Esophagus muscularis mucosa (tissue), 4 donors: ENCODE measurements at regions not wholly inside any gene's neighbourhood (a gene's known extent, or its start where the extent isn't known, plus 50 kb on each side); places are given as distances from the start of the nearest gene placed in this dataset.

Experiments used
- EP300 ChIP-seq: sonication (generic); formaldehyde crosslinking; IDR thresholded peaks from one replicate; pipeline ENCODE4 v1.6.1; 2017; ENCODE audit warnings: antibody characterized with exemption
- POLR2A ChIP-seq: fragments of 450-650 bp; IDR thresholded peaks from one replicate; pipeline ENCODE4 v1.6.1; 2017; ENCODE audit warnings: antibody characterized with exemption, moderate library complexity, mild to moderate bottlenecking, low read depth
- POLR2AphosphoS5 ChIP-seq, 2 donors: sonication (generic); formaldehyde crosslinking; IDR thresholded peaks; one replicate each; pipeline ENCODE4 v1.6.1; 2017; ENCODE audit warnings: antibody characterized with exemption in 2 of 2
- TF ChIP-seq, protein P1 (sequence below), 3 experiments: fragments of 200-600 bp in 2 of 3; fragments of 450-650 bp in 1 of 3; sonication (generic) in 2 of 3; IDR thresholded peaks; one replicate each; pipeline ENCODE4 v1.5.1; 2017 to 2019; ENCODE audit warnings: antibody characterized with exemption in 3 of 3, mild to moderate bottlenecking in 2 of 3, moderate library complexity in 1 of 3

DNA sequence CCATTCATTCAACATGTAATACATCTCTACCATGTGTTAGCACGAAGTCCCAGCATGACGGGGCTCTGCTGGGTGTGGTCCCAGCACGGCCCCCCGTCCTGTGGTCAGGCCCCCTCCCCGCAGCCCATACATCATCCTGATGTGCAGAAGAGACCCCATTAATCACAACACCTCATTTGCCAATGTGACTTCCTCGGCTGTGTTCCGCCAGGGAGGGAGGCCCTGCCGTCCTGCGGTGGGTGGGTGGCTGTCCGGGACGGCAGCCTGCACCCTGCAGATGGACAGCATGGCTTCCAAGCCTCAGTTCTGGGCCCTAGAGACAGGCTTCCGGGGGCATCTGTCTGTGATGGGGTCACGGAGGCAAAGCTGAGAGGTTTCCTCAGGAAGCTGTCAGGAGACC, 254.0 kb downstream of the CYP26B1 start:
- TF ChIP-seq POLR2AphosphoS5 (IDR thresholded peaks at IDR 0.05) (no peak), POLR2A (no peak), EP300 (no peak)
- TF ChIP-seq, protein P1, sequence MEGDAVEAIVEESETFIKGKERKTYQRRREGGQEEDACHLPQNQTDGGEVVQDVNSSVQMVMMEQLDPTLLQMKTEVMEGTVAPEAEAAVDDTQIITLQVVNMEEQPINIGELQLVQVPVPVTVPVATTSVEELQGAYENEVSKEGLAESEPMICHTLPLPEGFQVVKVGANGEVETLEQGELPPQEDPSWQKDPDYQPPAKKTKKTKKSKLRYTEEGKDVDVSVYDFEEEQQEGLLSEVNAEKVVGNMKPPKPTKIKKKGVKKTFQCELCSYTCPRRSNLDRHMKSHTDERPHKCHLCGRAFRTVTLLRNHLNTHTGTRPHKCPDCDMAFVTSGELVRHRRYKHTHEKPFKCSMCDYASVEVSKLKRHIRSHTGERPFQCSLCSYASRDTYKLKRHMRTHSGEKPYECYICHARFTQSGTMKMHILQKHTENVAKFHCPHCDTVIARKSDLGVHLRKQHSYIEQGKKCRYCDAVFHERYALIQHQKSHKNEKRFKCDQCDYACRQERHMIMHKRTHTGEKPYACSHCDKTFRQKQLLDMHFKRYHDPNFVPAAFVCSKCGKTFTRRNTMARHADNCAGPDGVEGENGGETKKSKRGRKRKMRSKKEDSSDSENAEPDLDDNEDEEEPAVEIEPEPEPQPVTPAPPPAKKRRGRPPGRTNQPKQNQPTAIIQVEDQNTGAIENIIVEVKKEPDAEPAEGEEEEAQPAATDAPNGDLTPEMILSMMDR (IDR thresholded peaks at IDR 0.05), result no peak
